ENCODE measurements at regions not wholly inside any gene's neighbourhood (a gene's known extent, or its start where the extent isn't known, plus 50 kb on each side); places are given as distances from the start of the nearest gene placed in this dataset.

DNA sequence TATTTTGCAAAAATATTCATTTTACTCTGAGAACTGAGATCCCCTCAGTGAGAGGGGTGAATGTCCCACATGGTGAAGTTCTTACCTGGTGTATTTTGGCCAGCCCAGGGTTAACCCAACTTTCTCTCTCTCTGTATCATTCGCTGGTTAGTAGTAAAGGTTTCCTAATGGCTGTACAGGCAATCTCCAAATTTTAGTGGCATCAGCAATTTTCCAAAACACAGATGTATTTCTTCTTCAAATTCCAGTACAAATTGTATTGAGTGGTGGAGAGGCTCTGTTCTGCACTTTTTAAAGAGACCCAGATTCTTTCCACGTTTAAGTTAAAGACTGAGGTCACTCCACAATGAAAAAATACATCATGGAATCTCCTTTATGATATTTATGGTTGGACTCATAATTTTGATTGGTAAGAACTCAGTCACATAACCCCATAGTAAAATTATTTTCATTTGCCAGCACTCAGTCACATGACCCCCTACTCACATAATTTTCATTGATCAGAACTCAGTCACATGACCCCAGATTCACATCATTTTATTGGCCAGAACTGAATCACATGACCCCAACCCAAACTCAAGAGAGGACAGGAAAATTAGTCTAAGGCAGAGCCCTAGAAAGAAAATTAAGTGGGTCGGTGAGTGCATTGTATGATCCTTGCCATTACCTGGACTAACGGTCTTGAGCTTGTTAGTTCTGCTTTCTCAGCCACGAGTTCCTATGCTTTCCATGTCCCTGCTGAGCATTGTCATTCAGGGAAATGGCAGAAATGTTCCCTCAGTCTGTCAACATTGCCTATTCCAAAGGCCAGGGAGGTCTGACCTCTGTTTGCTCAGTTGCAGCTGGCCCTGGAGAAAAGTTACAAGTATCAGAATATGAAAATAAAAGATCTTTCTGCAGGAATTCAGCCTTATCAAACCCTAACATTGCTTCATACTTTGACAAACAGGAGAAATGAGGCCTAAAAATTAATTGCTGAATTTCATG lies 1536.2 kb downstream of the AACS start:
- no peak overlapping the region for H2BK5ac ChIP-seq (ENCODE audit: insufficient read length, low read length)
- no peaks in the 10 kb centered on the region for H3K27me3 Mint-ChIP-seq (ENCODE audit: low read depth)
- H3K14ac ChIP-seq (ENCODE audit: insufficient read depth, low read length) = no peak overlapping the region
- no peaks in the 10 kb centered on the region for H3K27me3 ChIP-seq (ENCODE audit: insufficient read depth, low read length)
- H2AFZ ChIP-seq (ENCODE audit: low read length) = no peak overlapping the region
- H3K56ac ChIP-seq (ENCODE audit: insufficient read length, low read depth, low read length) = no peak overlapping the region
- no peaks in the 10 kb centered on the region; a peak in 1 of 5 replicates for H3K9me3 Mint-ChIP-seq
- H3K79me2 ChIP-seq (ENCODE audit: insufficient read depth, low read length) = no peaks in the 10 kb centered on the region
- H4K20me1 ChIP-seq (ENCODE audit: control insufficient read depth, insufficient read depth, insufficient read length) = no peaks in the 10 kb centered on the region
- no peak overlapping the region for H3K4ac ChIP-seq (ENCODE audit: low read depth, low read length)
- no peak overlapping the region for H3K27ac Mint-ChIP-seq
- H2BK12ac ChIP-seq (ENCODE audit: insufficient read length, low read depth, low read length) = no peak overlapping the region
- H3K79me1 ChIP-seq (ENCODE audit: insufficient read depth, low read depth, low read length, poor library complexity, severe bottlenecking) = no peaks in the 10 kb centered on the region
- H2BK15ac ChIP-seq (ENCODE audit: low read depth, low read length) = no peak overlapping the region
- no peak overlapping the region for H2BK20ac ChIP-seq (ENCODE audit: low read depth, low read length, poor library complexity, severe bottlenecking)
- no CpG with 5 or more reads among the region's 5 CpGs for WGBS (ENCODE audit: extremely low coverage, insufficient read length, low lambda C conversion rate)
- no peak overlapping the region for H2AK5ac ChIP-seq (ENCODE audit: insufficient read length, low read length)
- no peak overlapping the region for H4K8ac ChIP-seq (replicated peaks; ENCODE audit: insufficient read length, low read depth, low read length)
- no peak overlapping the region for H3K27ac ChIP-seq (ENCODE audit: insufficient read length, low read depth, low read length)
- H3K9me3 ChIP-seq (ENCODE audit: control insufficient read depth, low read depth, low read length) = no peaks in the 10 kb centered on the region
- H3K18ac ChIP-seq (ENCODE audit: insufficient read length, low read depth, low read length) = no peak overlapping the region
- H3K4me3 Mint-ChIP-seq = no peak overlapping the region
- TF ChIP-seq, protein P1, sequence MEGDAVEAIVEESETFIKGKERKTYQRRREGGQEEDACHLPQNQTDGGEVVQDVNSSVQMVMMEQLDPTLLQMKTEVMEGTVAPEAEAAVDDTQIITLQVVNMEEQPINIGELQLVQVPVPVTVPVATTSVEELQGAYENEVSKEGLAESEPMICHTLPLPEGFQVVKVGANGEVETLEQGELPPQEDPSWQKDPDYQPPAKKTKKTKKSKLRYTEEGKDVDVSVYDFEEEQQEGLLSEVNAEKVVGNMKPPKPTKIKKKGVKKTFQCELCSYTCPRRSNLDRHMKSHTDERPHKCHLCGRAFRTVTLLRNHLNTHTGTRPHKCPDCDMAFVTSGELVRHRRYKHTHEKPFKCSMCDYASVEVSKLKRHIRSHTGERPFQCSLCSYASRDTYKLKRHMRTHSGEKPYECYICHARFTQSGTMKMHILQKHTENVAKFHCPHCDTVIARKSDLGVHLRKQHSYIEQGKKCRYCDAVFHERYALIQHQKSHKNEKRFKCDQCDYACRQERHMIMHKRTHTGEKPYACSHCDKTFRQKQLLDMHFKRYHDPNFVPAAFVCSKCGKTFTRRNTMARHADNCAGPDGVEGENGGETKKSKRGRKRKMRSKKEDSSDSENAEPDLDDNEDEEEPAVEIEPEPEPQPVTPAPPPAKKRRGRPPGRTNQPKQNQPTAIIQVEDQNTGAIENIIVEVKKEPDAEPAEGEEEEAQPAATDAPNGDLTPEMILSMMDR (conservative IDR thresholded peaks at IDR 0.05) = no peak
- no peaks in the 10 kb centered on the region for H3K23me2 ChIP-seq (ENCODE audit: insufficient read length, low read depth, low read length, poor library complexity, severe bottlenecking)
- no peak overlapping the region for H3T11ph ChIP-seq (ENCODE audit: low read length)
- H3K36me3 Mint-ChIP-seq (ENCODE audit: insufficient read depth in 1 of 3, low read depth in 3 of 3) = no peaks in the 10 kb centered on the region
- H2BK120ac ChIP-seq (ENCODE audit: low read depth, low read length, poor library complexity, severe bottlenecking) = no peak overlapping the region
- H3K23ac ChIP-seq (ENCODE audit: insufficient read length, low read depth, low read length) = no peak overlapping the region
- no peaks in the 10 kb centered on the region for H3K4me1 ChIP-seq (ENCODE audit: insufficient read depth, low read length)
- DNase-seq = no peak
- H3K4me2 ChIP-seq (ENCODE audit: insufficient read depth, insufficient read length, low read length) = no peak overlapping the region
- no peak overlapping the region for H4K5ac ChIP-seq (ENCODE audit: insufficient read length, low read depth, low read length)
- no peak overlapping the region for H4K91ac ChIP-seq (ENCODE audit: insufficient read length, low read depth, low read length)
- H3K9ac ChIP-seq (ENCODE audit: extremely low read depth, insufficient read length, low read length) = no peak overlapping the region
- no peaks in the 10 kb centered on the region for H3K4me1 Mint-ChIP-seq

Data from H9 (cell line).